Activated CD4-positive, CD25-positive, alpha-beta regulatory T cell (primary cell): ENCODE measurements at regions not wholly inside any gene's neighbourhood (a gene's known extent, or its start where the extent isn't known, plus 50 kb on each side); places are given as distances from the start of the nearest gene placed in this dataset.
"Not testable (repeated sequence)": the region's sequence is repeated elsewhere in the genome, so short reads cannot be mapped to it uniquely, and the experiment has no call there.

Experiments used
- DNase-seq, 4 experiments: peaks; one replicate each; lab custom pipeline; 2025; lab: John Stamatoyannopoulos, UW

- no peak for DNase-seq
These were observed 272.0 kb upstream of the SFSWAP start for GRCh38 chr12:131438881-131439280.

- DNase-seq: not testable (repeated sequence)
These were observed 271.1 kb upstream of the SFSWAP start for GRCh38 chr12:131439752-131440151.

GRCh38 chr12:131440209-131441059 is 270.5 kb upstream of the SFSWAP start:
- DNase-seq: not testable (repeated sequence)

GRCh38 chr12:131441060-131441396 is 269.9 kb upstream of the SFSWAP start:
- DNase-seq: no peak

- no peak for DNase-seq
These were observed 269.1 kb upstream of the SFSWAP start for GRCh38 chr12:131441638-131442336.

- DNase-seq: no peak
These were observed 268.5 kb upstream of the SFSWAP start for GRCh38 chr12:131442337-131442918.

GRCh38 chr12:131443019-131444000 is 267.6 kb upstream of the SFSWAP start:
- no peak for DNase-seq

- DNase-seq: no peak
These were observed 266.4 kb upstream of the SFSWAP start for GRCh38 chr12:131444220-131445164.

- DNase-seq: no peak
These were observed 265.6 kb upstream of the SFSWAP start for GRCh38 chr12:131445184-131445774.

- DNase-seq: no peak
These were observed 265.1 kb upstream of the SFSWAP start for GRCh38 chr12:131445795-131446194.

GRCh38 chr12:131447636-131448035 is 263.3 kb upstream of the SFSWAP start:
- DNase-seq: not testable (repeated sequence)

GRCh38 chr12:131448254-131448795 is 262.6 kb upstream of the SFSWAP start:
- no peak for DNase-seq

GRCh38 chr12:131449027-131449426 is 261.9 kb upstream of the SFSWAP start:
- no peak for DNase-seq

- no peak for DNase-seq
These were observed 258.4 kb upstream of the SFSWAP start for GRCh38 chr12:131452444-131452860.

- no peak for DNase-seq
These were observed 256.3 kb upstream of the SFSWAP start for GRCh38 chr12:131454418-131455217.

- DNase-seq: no peak
These were observed 255.7 kb upstream of the SFSWAP start for GRCh38 chr12:131455218-131455506.

GRCh38 chr12:131455581-131456110 is 255.2 kb upstream of the SFSWAP start:
- DNase-seq: no peak

- no peak for DNase-seq
These were observed 254.4 kb upstream of the SFSWAP start for GRCh38 chr12:131456301-131457027.

- no peak for DNase-seq
These were observed 253.9 kb upstream of the SFSWAP start for GRCh38 chr12:131457028-131457310.
